ENCODE measurements at regions not wholly inside any gene's neighbourhood (a gene's known extent, or its start where the extent isn't known, plus 50 kb on each side); places are given as distances from the start of the nearest gene placed in this dataset.

DNA sequence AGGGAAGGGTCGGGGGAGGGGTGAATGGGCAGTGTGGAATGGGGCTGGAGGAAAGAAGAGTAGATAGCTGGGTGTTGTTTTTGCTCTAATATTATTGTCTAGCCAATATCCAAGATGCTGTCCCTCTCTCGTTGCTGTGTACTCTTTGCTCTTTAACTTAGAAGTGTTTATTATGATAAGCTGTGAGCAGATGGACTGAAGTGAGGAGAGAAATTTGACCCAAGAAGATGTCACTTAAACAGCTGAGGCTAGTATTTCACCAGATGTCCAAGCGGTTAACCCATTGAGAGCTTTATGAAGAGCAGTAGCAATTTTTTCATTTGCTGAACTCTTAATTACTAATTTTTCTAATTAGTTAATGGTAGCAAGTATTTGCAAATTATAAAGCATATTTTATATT is 212.2 kb upstream of the TP63 start:
- DNase-seq, result no peak
- intact Hi-C loops (cut with micrococcal nuclease), result no loop called here
- no peak overlapping the region for H3K27ac ChIP-seq (ENCODE audit: low read depth in 1 of 2, low read length in 2 of 2)
- Mint-ChIP-seq H3K27me3 (ENCODE audit: low read depth in 3 of 3) (peaks cover 1 to 4% (median 2%) of the 10 kb centered on the region in 3 donors), H3K36me3 (no peaks in the 10 kb centered on the region), H3K27ac (no peak overlapping the region), H3K9me3 (peaks cover 0 to 5% (median 0%) of the 10 kb centered on the region in 7 donors), H3K4me3 (no peak overlapping the region), H3K4me1 (no peaks in the 10 kb centered on the region)
- H3K4me3 ChIP-seq (replicated peaks in 1 of 3; ENCODE audit: low read depth in 2 of 3, low read length in 3 of 3), result no peak overlapping the region
- no peaks in the 10 kb centered on the region for H3K4me1 ChIP-seq (ENCODE audit: control insufficient read depth in 1 of 2, insufficient read depth in 2 of 2, low read length in 2 of 2)
- no peaks in the 10 kb centered on the region for H3K36me3 ChIP-seq (replicated peaks in 1 of 2; ENCODE audit: control insufficient read depth in 1 of 2, insufficient read depth in 2 of 2, low read length in 2 of 2)
- no peaks in the 10 kb centered on the region for H4K20me1 ChIP-seq (ENCODE audit: insufficient read depth, low read length)
- H3K9me3 ChIP-seq (replicated peaks in 1 of 2; ENCODE audit: control insufficient read depth in 1 of 2, insufficient read depth in 1 of 2, low read length in 2 of 2), result no peaks in the 10 kb centered on the region
- 80% methylated on average over 1 of the region's 3 CpGs for WGBS (ENCODE audit: insufficient coverage)
- no peaks in the 10 kb centered on the region for H3K79me2 ChIP-seq (ENCODE audit: insufficient read depth, low read length)
- H2AFZ ChIP-seq (ENCODE audit: insufficient read depth, low read depth, low read length, poor library complexity, severe bottlenecking), result no peak overlapping the region
- no peaks in the 10 kb centered on the region for H3K27me3 ChIP-seq (ENCODE audit: control insufficient read depth in 2 of 2, insufficient read depth in 2 of 2, low read length in 2 of 2)
- TF ChIP-seq, protein P1, sequence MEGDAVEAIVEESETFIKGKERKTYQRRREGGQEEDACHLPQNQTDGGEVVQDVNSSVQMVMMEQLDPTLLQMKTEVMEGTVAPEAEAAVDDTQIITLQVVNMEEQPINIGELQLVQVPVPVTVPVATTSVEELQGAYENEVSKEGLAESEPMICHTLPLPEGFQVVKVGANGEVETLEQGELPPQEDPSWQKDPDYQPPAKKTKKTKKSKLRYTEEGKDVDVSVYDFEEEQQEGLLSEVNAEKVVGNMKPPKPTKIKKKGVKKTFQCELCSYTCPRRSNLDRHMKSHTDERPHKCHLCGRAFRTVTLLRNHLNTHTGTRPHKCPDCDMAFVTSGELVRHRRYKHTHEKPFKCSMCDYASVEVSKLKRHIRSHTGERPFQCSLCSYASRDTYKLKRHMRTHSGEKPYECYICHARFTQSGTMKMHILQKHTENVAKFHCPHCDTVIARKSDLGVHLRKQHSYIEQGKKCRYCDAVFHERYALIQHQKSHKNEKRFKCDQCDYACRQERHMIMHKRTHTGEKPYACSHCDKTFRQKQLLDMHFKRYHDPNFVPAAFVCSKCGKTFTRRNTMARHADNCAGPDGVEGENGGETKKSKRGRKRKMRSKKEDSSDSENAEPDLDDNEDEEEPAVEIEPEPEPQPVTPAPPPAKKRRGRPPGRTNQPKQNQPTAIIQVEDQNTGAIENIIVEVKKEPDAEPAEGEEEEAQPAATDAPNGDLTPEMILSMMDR (IDR thresholded peaks at IDR 0.05), result no peak
- H3K9ac ChIP-seq (ENCODE audit: insufficient read depth, low read length, poor library complexity, severe bottlenecking), result no peak overlapping the region
- no peak overlapping the region for H3K4me2 ChIP-seq (replicated peaks; ENCODE audit: extremely low read depth, low read length, poor library complexity, severe bottlenecking)

DNA sequence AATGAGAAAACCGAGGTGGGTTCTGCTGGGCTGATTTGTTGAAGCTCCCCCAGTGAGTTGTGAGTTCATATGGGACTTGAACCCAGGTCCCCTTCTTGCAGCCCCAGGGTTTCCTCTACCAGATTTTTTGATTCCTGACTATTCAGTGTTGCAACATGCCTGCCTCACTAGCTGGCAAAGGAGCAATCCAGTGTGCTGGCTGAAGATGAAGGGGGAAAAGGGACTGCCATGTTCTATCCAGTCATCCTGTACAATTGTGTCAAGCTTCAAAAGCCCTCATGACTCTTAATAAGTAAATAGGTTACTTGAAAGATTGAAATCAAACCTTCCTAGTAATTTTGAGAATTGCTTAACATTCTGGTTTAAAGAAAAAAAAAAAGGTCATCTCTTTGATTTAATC is 211.5 kb upstream of the TP63 start:
- no peak overlapping the region for H2AFZ ChIP-seq (ENCODE audit: insufficient read depth, low read depth, low read length, poor library complexity, severe bottlenecking)
- H3K4me1 ChIP-seq (ENCODE audit: control insufficient read depth in 1 of 2, insufficient read depth in 2 of 2, low read length in 2 of 2), result no peaks in the 10 kb centered on the region
- no peak overlapping the region for H3K9ac ChIP-seq (ENCODE audit: insufficient read depth, low read length, poor library complexity, severe bottlenecking)
- Mint-ChIP-seq H3K9me3 (peaks cover 0 to 5% (median 0%) of the 10 kb centered on the region in 7 donors), H3K4me3 (no peak overlapping the region), H3K27ac (no peak overlapping the region), H3K4me1 (no peaks in the 10 kb centered on the region), H3K27me3 (ENCODE audit: low read depth in 3 of 3) (peaks cover 1 to 4% (median 2%) of the 10 kb centered on the region in 3 donors), H3K36me3 (no peaks in the 10 kb centered on the region)
- no peaks in the 10 kb centered on the region for H3K36me3 ChIP-seq (replicated peaks in 1 of 2; ENCODE audit: control insufficient read depth in 1 of 2, insufficient read depth in 2 of 2, low read length in 2 of 2)
- no peak for DNase-seq
- H4K20me1 ChIP-seq (ENCODE audit: insufficient read depth, low read length), result no peaks in the 10 kb centered on the region
- no peaks in the 10 kb centered on the region for H3K79me2 ChIP-seq (ENCODE audit: insufficient read depth, low read length)
- no peak overlapping the region for H3K4me3 ChIP-seq (replicated peaks in 1 of 3; ENCODE audit: low read depth in 2 of 3, low read length in 3 of 3)
- WGBS (ENCODE audit: insufficient coverage), result no CpG with 5 or more reads among the region's 1 CpG
- H3K27me3 ChIP-seq (ENCODE audit: control insufficient read depth in 2 of 2, insufficient read depth in 2 of 2, low read length in 2 of 2), result no peaks in the 10 kb centered on the region
- H3K9me3 ChIP-seq (replicated peaks in 1 of 2; ENCODE audit: control insufficient read depth in 1 of 2, insufficient read depth in 1 of 2, low read length in 2 of 2), result no peaks in the 10 kb centered on the region
- no peak overlapping the region for H3K4me2 ChIP-seq (replicated peaks; ENCODE audit: extremely low read depth, low read length, poor library complexity, severe bottlenecking)
- TF ChIP-seq, protein P1 (IDR thresholded peaks at IDR 0.05), result no peak
- no peak overlapping the region for H3K27ac ChIP-seq (ENCODE audit: low read depth in 1 of 2, low read length in 2 of 2)
- intact Hi-C loops (cut with micrococcal nuclease), result no loop called here
